ENCODE measurements at regions not wholly inside any gene's neighbourhood (a gene's known extent, or its start where the extent isn't known, plus 50 kb on each side); places are given as distances from the start of the nearest gene placed in this dataset.
A peak's percentile ranks its signal among the peaks of the same experiment; 100 is the strongest.

DNA sequence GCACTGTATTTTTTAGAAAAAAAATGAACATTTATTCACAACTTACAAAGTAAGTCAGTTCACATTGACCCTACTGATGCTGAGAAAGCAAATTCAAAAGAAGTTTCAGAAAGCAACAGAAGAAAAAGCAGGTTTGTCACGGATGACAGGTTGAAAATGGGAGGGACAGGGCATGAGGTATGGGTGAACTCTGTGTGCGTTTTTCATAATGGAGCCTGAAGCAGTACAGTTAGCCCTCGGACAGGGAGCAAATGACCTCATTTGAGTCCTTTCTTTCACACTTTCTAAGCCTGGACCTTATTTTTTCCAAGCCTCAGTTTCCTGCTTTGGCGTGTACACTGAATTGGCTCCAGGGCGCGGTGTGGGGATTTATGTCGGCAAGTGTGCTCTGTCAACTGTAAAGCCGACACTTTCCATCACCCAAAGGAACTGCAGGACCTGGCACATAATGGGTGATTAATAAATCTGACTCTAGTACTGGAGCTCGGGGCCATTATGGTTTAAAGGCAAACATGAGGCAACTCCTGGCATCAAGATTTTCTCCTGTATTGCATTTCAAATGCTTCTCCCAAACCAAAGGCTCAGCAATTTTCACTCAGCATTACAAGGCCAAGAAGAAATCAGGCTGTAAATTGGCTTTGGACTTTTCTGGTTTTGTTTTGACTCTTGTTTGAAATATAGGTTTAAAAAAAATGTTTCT, 345.5 kb upstream of the DUSP10 start:
- Histone ChIP-seq H3K27me3 (ENCODE audit: control insufficient read depth in 1 of 2, insufficient read depth in 1 of 2, low read length in 2 of 2) (no peaks in the 10 kb centered on the region), H4K91ac (ENCODE audit: low read length) (no peak overlapping the region), H2AFZ (ENCODE audit: low read depth, low read length) (no peak overlapping the region), H3K36me3 (ENCODE audit: control insufficient read depth in 1 of 2, insufficient read depth in 2 of 2, low read depth in 1 of 2, low read length in 2 of 2) (no peaks in the 10 kb centered on the region), H3K14ac (ENCODE audit: low read length in 2 of 2) (no peak overlapping the region), H4K8ac (ENCODE audit: low read length) (no peak overlapping the region), H3K79me1 (replicated peaks; ENCODE audit: low read length, poor library complexity, severe bottlenecking) (no peaks in the 10 kb centered on the region), H3K4me1 (ENCODE audit: control insufficient read depth, insufficient read depth, low read depth, low read length) (no peaks in the 10 kb centered on the region), H3K18ac (ENCODE audit: low read depth in 1 of 2, low read length in 2 of 2) (no peak overlapping the region), H3K4ac (ENCODE audit: low read depth in 1 of 2, low read length in 2 of 2) (no peak overlapping the region), H2BK120ac (ENCODE audit: low read depth, low read length) (no peak overlapping the region), H3K9ac (ENCODE audit: low read length) (peak overlapping the region; percentile 39), H3K4me2 (ENCODE audit: low read length, poor library complexity, severe bottlenecking) (no peak overlapping the region), H2AK5ac (ENCODE audit: low read length, severe bottlenecking) (no peak overlapping the region), H3K9me3 (ENCODE audit: control insufficient read depth, low read length) (peaks cover 26% of the 10 kb centered on the region), H2BK12ac (ENCODE audit: low read length in 2 of 2) (no peak overlapping the region), H3K23ac (ENCODE audit: low read length in 2 of 2) (no peak overlapping the region), H3K4me3 (ENCODE audit: insufficient read depth in 1 of 2, low read depth in 1 of 2, low read length in 2 of 2) (peak overlapping the region in 1 of 2 experiments; percentile 28), H3K27ac (ENCODE audit: low read length, poor library complexity, severe bottlenecking) (no peak overlapping the region), H2BK5ac (ENCODE audit: low read depth, low read length, poor library complexity, severe bottlenecking) (no peak overlapping the region), H2BK15ac (ENCODE audit: low read depth, poor library complexity, severe bottlenecking) (no peak overlapping the region)
- WGBS: 92% methylated on average over 9 of the region's 9 CpGs
- no peak for DNase-seq

DNA sequence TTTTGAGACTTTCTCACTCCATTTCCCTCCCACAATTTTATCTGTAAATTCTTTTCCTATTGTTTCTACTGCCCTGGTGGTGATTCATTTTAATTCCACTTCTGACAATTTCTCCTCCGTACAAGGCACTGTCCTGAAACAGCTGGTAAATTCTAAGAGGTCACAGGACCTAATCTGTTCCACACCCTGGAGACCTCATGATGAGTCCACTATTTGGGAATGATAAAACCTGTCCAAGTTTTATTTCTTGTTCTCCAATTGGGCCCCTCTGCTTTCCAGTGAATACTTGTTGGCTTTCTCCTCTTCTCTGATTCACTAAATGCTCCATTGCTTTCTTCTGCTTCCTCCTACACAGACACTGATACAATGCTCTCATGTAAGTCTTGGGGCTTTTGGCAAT, 343.1 kb upstream of the DUSP10 start:
- Histone ChIP-seq H3K27ac (ENCODE audit: low read length, poor library complexity, severe bottlenecking) (no peak overlapping the region), H3K27me3 (ENCODE audit: control insufficient read depth in 1 of 2, insufficient read depth in 1 of 2, low read length in 2 of 2) (no peaks in the 10 kb centered on the region), H4K91ac (ENCODE audit: low read length) (no peak overlapping the region), H4K8ac (ENCODE audit: low read length) (no peak overlapping the region), H3K18ac (ENCODE audit: low read depth in 1 of 2, low read length in 2 of 2) (no peak overlapping the region), H3K4me3 (ENCODE audit: insufficient read depth in 1 of 2, low read depth in 1 of 2, low read length in 2 of 2) (peak overlapping the region in 1 of 2 experiments; percentile 51), H3K4me2 (ENCODE audit: low read length, poor library complexity, severe bottlenecking) (no peak overlapping the region), H3K14ac (ENCODE audit: low read length in 2 of 2) (no peak overlapping the region), H3K23ac (ENCODE audit: low read length in 2 of 2) (no peak overlapping the region), H2BK12ac (ENCODE audit: low read length in 2 of 2) (no peak overlapping the region), H2BK15ac (ENCODE audit: low read depth, poor library complexity, severe bottlenecking) (no peak overlapping the region), H2BK120ac (ENCODE audit: low read depth, low read length) (no peak overlapping the region), H3K9me3 (ENCODE audit: control insufficient read depth, low read length) (peaks cover 38% of the 10 kb centered on the region), H2BK5ac (ENCODE audit: low read depth, low read length, poor library complexity, severe bottlenecking) (no peak overlapping the region), H3K4me1 (ENCODE audit: control insufficient read depth, insufficient read depth, low read depth, low read length) (no peaks in the 10 kb centered on the region), H2AFZ (ENCODE audit: low read depth, low read length) (no peak overlapping the region), H2AK5ac (ENCODE audit: low read length, severe bottlenecking) (no peak overlapping the region), H3K36me3 (ENCODE audit: control insufficient read depth in 1 of 2, insufficient read depth in 2 of 2, low read depth in 1 of 2, low read length in 2 of 2) (no peaks in the 10 kb centered on the region), H3K9ac (ENCODE audit: low read length) (peak overlapping the region; percentile 73), H3K4ac (ENCODE audit: low read depth in 1 of 2, low read length in 2 of 2) (no peak overlapping the region), H3K79me1 (replicated peaks; ENCODE audit: low read length, poor library complexity, severe bottlenecking) (no peaks in the 10 kb centered on the region)
- DNase-seq: no peak
- WGBS: 72% methylated on average over 1 of the region's 1 CpG

GRCh38 chr1:222084048-222084447, 342.2 kb upstream of the DUSP10 start:
- no peak for DNase-seq
- H3K4me2 ChIP-seq (ENCODE audit: low read length, poor library complexity, severe bottlenecking): no peak overlapping the region
- no peak overlapping the region for H2BK120ac ChIP-seq (ENCODE audit: low read depth, low read length)
- H3K14ac ChIP-seq (ENCODE audit: low read length in 2 of 2): no peak overlapping the region
- no peak overlapping the region for H3K4ac ChIP-seq (ENCODE audit: low read depth in 1 of 2, low read length in 2 of 2)
- no peaks in the 10 kb centered on the region for H3K27me3 ChIP-seq (ENCODE audit: control insufficient read depth in 1 of 2, insufficient read depth in 1 of 2, low read length in 2 of 2)
- no peak overlapping the region for H2AK5ac ChIP-seq (ENCODE audit: low read length, severe bottlenecking)
- H4K91ac ChIP-seq (ENCODE audit: low read length): no peak overlapping the region
- H4K8ac ChIP-seq (ENCODE audit: low read length): no peak overlapping the region
- H3K27ac ChIP-seq (ENCODE audit: low read length, poor library complexity, severe bottlenecking): no peak overlapping the region
- no peak overlapping the region for H3K23ac ChIP-seq (ENCODE audit: low read length in 2 of 2)
- no peak overlapping the region for H3K18ac ChIP-seq (ENCODE audit: low read depth in 1 of 2, low read length in 2 of 2)
- no peak overlapping the region for H2BK12ac ChIP-seq (ENCODE audit: low read length in 2 of 2)
- H3K79me1 ChIP-seq (replicated peaks; ENCODE audit: low read length, poor library complexity, severe bottlenecking): no peaks in the 10 kb centered on the region
- H2BK5ac ChIP-seq (ENCODE audit: low read depth, low read length, poor library complexity, severe bottlenecking): no peak overlapping the region
- peaks cover 38% of the 10 kb centered on the region for H3K9me3 ChIP-seq (ENCODE audit: control insufficient read depth, low read length)
- H3K9ac ChIP-seq (ENCODE audit: low read length): no peak overlapping the region
- no peaks in the 10 kb centered on the region for H3K36me3 ChIP-seq (ENCODE audit: control insufficient read depth in 1 of 2, insufficient read depth in 2 of 2, low read depth in 1 of 2, low read length in 2 of 2)
- no peak overlapping the region for H3K4me3 ChIP-seq (ENCODE audit: insufficient read depth in 1 of 2, low read depth in 1 of 2, low read length in 2 of 2)
- H3K4me1 ChIP-seq (ENCODE audit: control insufficient read depth, insufficient read depth, low read depth, low read length): no peaks in the 10 kb centered on the region
- H2BK15ac ChIP-seq (ENCODE audit: low read depth, poor library complexity, severe bottlenecking): no peak overlapping the region
- no peak overlapping the region for H2AFZ ChIP-seq (ENCODE audit: low read depth, low read length)

DNA sequence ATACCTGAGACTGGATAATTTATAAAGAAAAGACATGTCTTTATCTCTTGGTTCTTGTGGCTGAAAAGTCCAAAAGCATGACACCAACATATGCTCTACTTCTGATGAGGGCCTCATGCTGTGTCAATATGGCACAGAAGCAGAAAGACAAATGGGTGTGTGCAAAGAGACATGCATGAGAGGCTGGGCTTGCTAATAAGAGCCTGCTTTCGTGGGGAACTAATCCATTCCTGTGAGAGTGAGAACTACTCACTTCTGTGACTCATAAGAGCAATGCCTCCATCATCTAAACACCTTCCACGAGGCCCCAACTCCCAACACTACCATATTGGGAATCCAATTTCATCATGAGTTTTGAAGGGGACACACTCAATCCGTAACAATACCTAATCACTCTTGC, 340.0 kb upstream of the DUSP10 start:
- Histone ChIP-seq H3K14ac (ENCODE audit: low read length in 2 of 2) (no peak overlapping the region), H3K36me3 (ENCODE audit: control insufficient read depth in 1 of 2, insufficient read depth in 2 of 2, low read depth in 1 of 2, low read length in 2 of 2) (no peaks in the 10 kb centered on the region), H2BK12ac (ENCODE audit: low read length in 2 of 2) (no peak overlapping the region), H3K4me3 (ENCODE audit: insufficient read depth in 1 of 2, low read depth in 1 of 2, low read length in 2 of 2) (peak overlapping the region in 1 of 2 experiments; percentile 5), H3K79me1 (replicated peaks; ENCODE audit: low read length, poor library complexity, severe bottlenecking) (no peaks in the 10 kb centered on the region), H2AFZ (ENCODE audit: low read depth, low read length) (no peak overlapping the region), H3K4me2 (ENCODE audit: low read length, poor library complexity, severe bottlenecking) (no peak overlapping the region), H3K23ac (ENCODE audit: low read length in 2 of 2) (no peak overlapping the region), H2BK15ac (ENCODE audit: low read depth, poor library complexity, severe bottlenecking) (no peak overlapping the region), H3K27me3 (ENCODE audit: control insufficient read depth in 1 of 2, insufficient read depth in 1 of 2, low read length in 2 of 2) (no peaks in the 10 kb centered on the region), H2AK5ac (ENCODE audit: low read length, severe bottlenecking) (no peak overlapping the region), H3K4ac (ENCODE audit: low read depth in 1 of 2, low read length in 2 of 2) (no peak overlapping the region), H4K8ac (ENCODE audit: low read length) (no peak overlapping the region), H4K91ac (ENCODE audit: low read length) (no peak overlapping the region), H3K27ac (ENCODE audit: low read length, poor library complexity, severe bottlenecking) (no peak overlapping the region), H3K9me3 (ENCODE audit: control insufficient read depth, low read length) (peaks cover 38% of the 10 kb centered on the region), H3K4me1 (ENCODE audit: control insufficient read depth, insufficient read depth, low read depth, low read length) (no peaks in the 10 kb centered on the region), H3K18ac (ENCODE audit: low read depth in 1 of 2, low read length in 2 of 2) (no peak overlapping the region), H3K9ac (ENCODE audit: low read length) (no peak overlapping the region), H2BK120ac (ENCODE audit: low read depth, low read length) (no peak overlapping the region), H2BK5ac (ENCODE audit: low read depth, low read length, poor library complexity, severe bottlenecking) (no peak overlapping the region)
- no peak for DNase-seq
- WGBS: 67% methylated on average over 3 of the region's 3 CpGs

Data from mesenchymal stem cell (in vitro differentiated cells and primary cell).